G401.6 (cell line): ENCODE measurements at regions not wholly inside any gene's neighbourhood (a gene's known extent, or its start where the extent isn't known, plus 50 kb on each side); places are given as distances from the start of the nearest gene placed in this dataset.
A peak's percentile ranks its signal among the peaks of the same experiment; 100 is the strongest.

Experiments
- FAIRE-seq: peaks from 2 replicates; lab custom pipeline; 2012; peaks lifted over from hg19 to GRCh38; lab: Jason Lieb, UNC

DNA sequence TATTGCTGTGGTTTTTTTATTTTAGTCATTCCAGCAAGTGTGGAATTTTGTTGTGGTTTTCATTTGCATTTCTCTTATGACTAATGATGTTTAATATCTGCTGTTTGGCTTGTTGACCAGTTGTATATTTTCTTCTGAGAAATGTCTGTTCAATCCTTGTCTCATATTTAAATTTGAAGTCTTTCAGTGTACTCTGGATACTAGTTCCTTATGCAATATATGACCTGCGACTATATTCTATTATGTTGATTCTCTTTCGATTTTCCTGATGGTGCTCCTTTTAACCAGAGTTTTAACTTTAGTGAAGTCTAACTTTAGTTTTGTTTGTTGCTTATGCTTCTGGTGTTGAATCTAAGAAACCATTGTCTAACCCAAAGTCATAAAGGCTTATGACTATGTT, 1528.0 kb downstream of the TECRL start:
- no peak for FAIRE-seq

- FAIRE-seq: no peak
These were observed 1536.4 kb downstream of the TECRL start for GRCh38 chr4:62872856-62873255.

DNA sequence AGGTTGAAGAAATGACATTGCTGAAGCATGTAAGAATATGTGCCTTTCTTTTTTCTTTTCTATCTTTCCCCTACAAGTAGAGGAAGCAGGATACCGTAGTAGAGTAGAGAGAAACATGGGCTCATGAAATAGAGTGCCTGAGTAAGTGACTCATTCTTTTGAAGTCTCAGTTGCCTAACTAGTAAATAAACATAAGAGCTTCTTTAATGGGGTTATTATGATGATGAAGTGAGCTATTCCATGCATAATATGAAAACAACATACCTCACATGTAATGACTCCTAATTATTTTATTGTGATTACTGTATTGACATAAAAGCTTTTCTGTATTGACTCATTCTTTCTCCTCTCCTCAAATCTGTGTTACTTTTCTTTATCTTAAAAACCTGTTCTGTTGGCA, 1538.2 kb downstream of the TECRL start:
- FAIRE-seq: no peak

DNA sequence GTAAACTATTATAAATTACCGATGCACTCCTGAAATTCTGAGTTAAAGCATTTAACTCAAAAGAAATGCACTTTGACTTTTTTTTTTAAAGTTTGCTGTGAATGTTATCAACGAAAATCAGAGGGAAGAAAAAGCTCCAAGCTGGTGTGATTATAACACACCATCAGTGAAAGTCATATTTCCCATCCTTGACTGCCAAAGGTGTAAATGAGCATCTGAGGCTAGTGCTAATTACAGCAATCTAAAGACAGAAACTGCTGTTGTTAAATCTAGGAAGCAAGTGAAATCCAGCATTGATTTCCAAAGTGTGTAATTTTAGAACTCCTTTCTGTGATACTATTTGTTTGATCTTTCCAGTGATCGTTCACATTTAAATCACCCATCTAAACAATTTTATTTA, 1538.8 kb downstream of the TECRL start:
- no peak for FAIRE-seq

GRCh38 chr4:62865261-62865660, 1544.0 kb downstream of the TECRL start:
- FAIRE-seq: no peak

DNA sequence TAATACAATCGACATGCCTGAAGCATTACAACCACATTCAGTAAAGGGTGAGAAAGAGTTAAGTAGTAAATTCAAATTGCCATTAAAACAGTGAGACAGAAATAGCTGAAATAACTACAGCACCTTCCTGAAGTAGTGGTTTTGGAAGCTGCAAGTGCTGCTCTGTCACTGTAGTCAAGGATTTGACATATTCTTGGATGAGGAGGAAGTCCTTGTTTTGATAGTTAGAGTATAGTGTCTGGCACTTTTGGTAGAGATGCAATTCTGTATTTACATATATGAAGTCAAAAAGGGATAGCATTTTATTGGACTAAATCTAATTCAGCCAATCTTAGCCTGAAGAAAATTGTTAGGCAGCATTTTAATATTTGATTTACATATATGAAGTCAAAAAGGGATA, 1559.6 kb downstream of the TECRL start:
- no peak for FAIRE-seq

DNA sequence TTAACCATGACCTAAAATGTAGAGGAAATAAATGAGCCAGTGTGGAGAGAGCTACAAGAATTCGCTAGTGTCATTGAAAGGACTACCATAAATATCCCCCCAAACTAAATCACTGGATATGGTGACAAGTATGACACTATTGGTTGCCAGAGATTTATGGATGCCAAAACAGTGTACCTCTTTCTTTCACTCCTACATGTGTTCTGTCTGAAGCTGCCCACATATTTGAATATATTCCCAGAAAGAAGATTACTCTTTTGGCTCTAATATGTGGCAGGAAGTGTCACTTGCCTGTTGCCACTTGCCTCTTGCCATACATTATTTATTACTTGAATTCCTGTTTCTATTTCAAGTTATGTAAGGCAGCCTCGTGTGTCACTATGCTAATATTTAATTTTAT, 1573.6 kb downstream of the TECRL start:
- no peak for FAIRE-seq

DNA sequence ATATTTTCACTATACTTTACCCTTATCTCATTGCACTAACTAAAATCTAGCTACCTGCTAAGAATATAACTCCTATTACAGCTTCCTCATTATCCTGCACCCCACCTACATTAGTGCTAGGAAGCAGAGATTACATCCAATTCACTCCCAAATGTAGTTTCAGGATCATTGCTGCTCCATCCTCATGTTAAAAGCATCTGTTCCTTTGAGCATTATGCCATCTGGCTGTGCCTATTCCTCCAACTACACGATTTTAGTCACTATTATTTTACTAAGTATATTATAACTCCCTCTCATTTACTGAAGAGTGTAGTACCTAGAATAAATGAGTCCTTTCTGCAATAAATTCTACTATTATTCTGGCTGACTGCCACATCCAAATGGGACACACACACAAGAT, 1586.9 kb downstream of the TECRL start:
- FAIRE-seq: no peak

- no peak for FAIRE-seq
These were observed 1592.7 kb downstream of the TECRL start for GRCh38 chr4:62816566-62816965.

- FAIRE-seq: no peak
These were observed 1594.7 kb downstream of the TECRL start for GRCh38 chr4:62814510-62815047.

- no peak for FAIRE-seq
These were observed 1602.4 kb downstream of the TECRL start for GRCh38 chr4:62806816-62807215.

- no peak for FAIRE-seq
These were observed 1603.9 kb downstream of the ADGRL3 start for GRCh38 chr4:62804075-62804474.

GRCh38 chr4:62797221-62797620, 1597.1 kb downstream of the ADGRL3 start:
- no peak for FAIRE-seq

GRCh38 chr4:62791386-62791785, 1591.3 kb downstream of the ADGRL3 start:
- no peak for FAIRE-seq

- FAIRE-seq: no peak
These were observed 1571.9 kb downstream of the ADGRL3 start for GRCh38 chr4:62771983-62772557.

DNA sequence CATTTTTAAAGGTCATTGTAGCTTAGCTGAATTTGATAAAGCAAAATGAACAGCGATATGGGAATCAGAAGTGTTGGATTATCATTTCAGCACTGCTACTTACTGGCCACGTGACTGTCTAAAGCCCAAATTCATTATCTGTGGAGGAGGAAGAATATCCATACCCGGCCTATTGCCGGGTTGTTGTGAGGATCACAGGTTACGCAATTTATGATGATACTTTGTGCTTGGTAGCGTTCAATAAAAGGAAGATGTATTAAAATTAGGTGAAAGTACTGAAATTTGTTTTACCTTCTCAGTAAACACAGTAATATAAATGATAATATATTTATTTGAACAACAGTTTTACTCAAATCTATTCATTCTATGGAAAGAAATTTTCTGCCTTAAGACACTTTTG, 1540.2 kb downstream of the ADGRL3 start:
- FAIRE-seq: no peak

DNA sequence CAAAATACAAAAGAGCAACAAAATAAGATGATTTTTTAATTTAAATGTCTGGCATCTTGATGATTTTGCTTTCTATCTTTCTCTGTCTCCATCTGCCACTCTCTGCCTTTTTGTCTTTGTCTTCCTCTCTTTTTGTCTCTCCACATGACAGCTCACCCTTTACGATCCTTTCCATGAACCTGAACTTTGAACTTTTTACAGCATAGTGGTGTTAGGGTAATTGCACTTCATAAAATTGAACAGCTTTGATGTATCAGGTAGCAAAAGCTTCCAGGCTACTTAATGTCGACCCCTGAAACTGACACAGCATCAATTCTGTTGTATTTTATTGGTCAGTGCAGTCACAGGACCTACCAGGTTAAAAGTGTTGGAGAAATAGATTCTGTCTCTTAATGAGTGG, 1517.0 kb downstream of the ADGRL3 start:
- FAIRE-seq: no peak

DNA sequence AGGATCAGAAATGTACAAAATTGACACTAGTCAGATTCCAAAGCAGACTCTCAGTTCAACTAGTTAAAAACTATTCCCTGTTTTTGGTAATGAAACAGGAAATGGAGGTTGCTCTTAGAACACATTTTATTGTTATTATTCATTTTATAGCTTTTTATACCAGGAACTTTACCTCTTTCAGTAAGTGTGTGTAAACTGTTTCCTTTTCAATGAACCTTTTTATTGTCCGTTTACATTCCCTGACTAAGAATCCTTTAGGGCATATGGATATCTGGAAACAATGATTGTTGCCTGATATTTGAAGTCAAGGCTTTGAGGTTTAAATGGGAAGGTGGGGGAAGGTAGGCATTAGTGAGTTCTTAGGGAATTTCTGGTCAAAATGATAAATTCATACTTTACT, 1511.4 kb downstream of the ADGRL3 start:
- FAIRE-seq: no peak

GRCh38 chr4:62709618-62710252, 1509.6 kb downstream of the ADGRL3 start:
- FAIRE-seq: peak; percentile 85

DNA sequence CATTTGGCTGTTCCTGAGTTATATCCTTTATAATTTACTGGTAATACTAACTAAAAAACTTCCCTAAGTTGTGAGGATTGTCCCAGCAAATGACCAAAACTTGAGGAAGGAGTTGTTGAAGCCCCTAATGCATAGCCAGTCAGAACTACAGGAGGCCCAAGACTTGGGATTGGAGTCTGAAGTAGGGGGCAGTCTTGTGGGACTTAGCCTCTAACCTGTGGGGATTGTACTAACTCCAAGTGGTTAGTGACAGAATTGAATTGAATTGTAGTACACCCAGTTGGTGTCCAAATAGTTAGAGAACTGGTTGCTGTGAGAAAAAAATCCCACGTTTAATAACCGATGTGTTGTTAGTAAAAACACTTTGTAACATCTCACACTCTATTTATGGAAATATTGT, 1506.3 kb downstream of the ADGRL3 start:
- FAIRE-seq: no peak

DNA sequence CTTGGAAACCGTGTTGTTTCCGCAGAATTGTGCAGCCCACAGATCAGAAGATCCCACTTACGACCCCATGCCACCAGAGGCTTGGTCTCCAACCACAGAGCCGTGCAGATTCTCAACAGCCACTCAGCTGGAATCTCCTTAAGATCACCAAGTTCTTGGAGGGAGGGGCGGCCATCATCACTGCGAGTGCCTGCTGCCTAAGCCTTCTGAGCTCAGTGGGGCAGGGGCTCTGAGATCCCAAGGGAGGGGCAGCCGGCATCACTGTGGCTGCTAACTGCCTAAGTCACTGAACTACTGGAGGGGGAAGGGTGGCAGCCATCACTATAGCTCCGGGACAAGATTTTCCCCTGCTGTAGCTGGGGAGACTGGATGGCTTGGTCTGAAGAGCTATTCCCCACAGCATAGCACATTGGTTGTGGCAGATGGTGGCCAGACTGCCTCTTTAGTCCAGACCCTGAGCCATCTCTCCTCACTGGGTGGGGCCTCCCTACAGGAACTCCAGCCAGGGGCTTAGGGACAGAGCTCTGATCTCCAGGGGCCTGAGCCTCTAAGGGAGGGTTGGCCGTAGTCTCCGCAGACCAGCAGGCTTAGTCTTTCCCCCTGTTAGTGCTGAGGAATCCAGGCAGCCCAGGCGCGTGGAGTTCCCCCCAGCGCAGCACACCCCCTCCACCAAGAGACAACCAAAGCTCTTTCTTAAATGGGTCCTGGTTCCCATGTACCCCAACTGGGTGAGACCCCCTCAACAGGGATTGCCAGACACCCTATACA, 1483.9 kb downstream of the ADGRL3 start:
- FAIRE-seq: no peak

DNA sequence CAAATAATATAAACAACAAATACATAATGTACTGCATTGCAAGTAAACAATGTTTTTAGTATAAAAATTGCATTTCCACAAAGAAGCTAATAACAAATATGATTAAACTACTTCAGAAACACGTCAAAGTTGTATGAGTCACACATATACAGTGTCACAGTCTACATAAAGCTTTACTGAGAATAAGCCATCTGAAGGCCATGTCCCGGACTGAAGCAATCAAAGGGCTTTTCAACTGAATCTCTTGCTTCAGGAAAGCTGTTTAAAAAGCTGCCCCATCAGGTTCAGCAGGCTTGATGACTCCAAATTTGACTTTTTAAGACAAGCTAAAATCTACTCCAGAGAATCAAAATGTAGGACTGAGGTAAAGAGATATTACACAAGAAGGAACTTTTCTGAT, 1476.8 kb downstream of the ADGRL3 start:
- FAIRE-seq: no peak

GRCh38 chr4:62670514-62670913, 1470.4 kb downstream of the ADGRL3 start:
- FAIRE-seq: no peak

- no peak for FAIRE-seq
These were observed 1461.7 kb downstream of the ADGRL3 start for GRCh38 chr4:62661821-62662220.
